HG03060 (cell line): ENCODE measurements at regions not wholly inside any gene's neighbourhood (a gene's known extent, or its start where the extent isn't known, plus 50 kb on each side); places are given as distances from the start of the nearest gene placed in this dataset.

ENCODE experiments used
- ATAC-seq: cut with Tn5 transposase; IDR thresholded peaks from one replicate; pipeline ENCODE4 v1.9.1; 2021; ENCODE audit warnings: low read depth, moderate number of reproducible peaks; ENCODE audit not compliant: unreplicated experiment

DNA sequence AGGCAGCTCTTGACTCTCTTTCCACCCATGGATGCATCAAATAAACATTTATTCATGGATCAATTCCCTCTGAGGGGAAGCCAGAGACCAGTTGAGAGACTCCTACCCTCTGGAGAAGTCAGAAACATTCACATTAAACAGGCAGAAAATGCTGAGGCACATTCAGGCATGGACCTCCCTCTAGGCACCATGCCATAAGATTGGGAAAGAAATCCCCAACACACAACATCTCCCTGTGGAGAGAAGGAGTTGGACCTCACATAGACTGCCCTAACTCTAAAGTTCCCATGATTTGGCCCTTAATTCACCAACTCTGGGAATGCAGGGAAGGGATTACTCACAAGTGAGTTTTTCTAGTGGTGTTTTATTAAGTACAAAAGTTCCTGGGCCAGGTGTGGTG lies 415.3 kb upstream of the C1orf87 start:
- no peak for ATAC-seq

- no peak for ATAC-seq
These were observed 414.2 kb upstream of the C1orf87 start for GRCh38 chr1:60487565-60488345.

DNA sequence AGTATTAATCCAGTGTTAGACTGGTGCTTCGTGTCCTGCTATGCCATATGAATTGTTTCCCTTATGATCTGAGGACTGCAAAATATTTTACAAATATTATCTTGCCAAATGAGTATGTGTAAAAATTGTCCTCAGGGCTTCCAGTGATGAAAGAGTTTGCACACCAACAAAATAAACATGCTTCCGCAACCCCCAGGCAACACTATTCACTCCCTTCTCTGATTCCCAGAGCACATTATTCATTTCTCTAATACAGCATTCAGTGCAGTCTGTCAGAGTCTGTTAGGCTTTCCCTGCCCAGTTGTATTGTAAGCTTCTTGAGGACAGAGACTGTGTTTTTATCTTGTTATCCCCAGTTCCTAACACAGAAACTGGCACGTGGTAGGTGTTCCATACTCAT lies 409.9 kb upstream of the C1orf87 start:
- no peak for ATAC-seq

- no peak for ATAC-seq
These were observed 396.7 kb upstream of the C1orf87 start for GRCh38 chr1:60470246-60470645.

- no peak for ATAC-seq
These were observed 390.2 kb upstream of the C1orf87 start for GRCh38 chr1:60463786-60464185.

- no peak for ATAC-seq
These were observed 389.6 kb upstream of the C1orf87 start for GRCh38 chr1:60463146-60463545.

DNA sequence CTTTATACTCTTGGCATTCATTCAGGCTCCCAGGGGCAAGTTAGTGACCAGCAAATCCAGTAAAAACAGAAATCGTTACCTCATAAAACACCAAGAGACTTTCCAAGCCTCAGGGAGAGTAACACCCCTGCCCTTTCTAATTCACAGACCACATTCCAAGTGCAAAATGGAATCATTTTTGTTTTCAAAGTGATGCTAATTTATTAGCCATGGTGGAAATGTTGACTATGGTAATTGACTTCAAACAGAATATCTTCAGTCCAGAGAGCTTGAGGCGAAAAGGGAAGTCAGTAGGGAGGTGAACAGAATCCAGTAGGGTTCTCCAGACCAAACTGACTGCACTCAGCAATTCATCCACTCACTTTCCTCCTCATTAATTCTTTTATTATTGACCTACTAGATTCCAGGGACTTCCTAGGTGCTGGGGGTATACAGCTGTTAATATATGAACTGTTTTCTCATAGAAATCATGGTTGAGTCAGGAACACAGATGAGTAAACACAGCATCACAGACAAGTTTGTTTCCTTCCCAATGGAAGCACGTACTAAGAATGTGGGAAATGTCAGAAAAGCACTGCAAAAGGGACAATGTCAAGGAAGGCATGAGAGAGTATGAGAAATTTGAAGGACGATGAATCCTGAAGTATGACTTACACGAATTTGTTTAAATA lies 388.5 kb upstream of the C1orf87 start:
- no peak for ATAC-seq

GRCh38 chr1:60458111-60458510 lies 384.5 kb upstream of the C1orf87 start:
- ATAC-seq: no peak

- no peak for ATAC-seq
These were observed 376.3 kb upstream of the C1orf87 start for GRCh38 chr1:60449876-60450275.

- ATAC-seq: no peak
These were observed 375.3 kb upstream of the C1orf87 start for GRCh38 chr1:60448850-60449249.

DNA sequence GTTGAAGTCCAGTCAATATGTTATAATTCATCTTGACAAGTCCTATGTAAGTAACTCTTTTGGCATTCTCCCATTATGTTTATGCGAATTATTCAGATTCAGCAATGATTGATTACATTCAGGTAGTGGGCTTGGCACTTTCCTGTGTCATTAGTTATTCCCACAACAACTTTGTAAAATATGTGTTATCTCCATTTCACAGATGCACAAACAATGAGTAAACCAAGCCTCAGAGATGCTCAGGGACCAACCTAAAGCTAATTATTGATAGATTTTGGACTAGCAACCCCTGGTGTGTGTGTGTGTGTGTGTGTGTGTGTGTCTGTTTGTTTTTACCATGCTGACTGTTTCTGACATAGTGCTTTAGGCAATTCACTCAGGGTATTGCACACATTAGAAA lies 371.1 kb upstream of the C1orf87 start:
- no peak for ATAC-seq

- ATAC-seq: no peak
These were observed 362.6 kb upstream of the C1orf87 start for GRCh38 chr1:60436186-60436585.

DNA sequence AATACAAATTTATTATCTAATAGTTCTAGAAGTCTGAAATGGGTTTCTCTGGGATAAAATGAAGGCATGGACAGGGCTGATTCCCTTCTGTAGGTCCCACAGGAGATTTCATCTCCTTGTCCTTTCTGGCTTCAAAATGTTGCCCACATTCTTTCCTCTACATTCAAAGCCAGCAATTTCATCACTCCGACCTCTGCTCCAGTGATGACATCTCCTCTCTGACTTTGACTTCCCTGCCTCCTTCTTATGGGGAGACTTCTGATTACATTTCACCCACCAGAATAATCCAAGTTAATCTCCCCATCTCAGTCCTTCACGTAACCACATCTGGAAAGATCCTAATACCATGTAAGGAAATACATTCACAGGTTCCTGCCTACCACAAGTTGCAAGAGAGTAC lies 358.0 kb upstream of the C1orf87 start:
- no peak for ATAC-seq

GRCh38 chr1:60430375-60430774 lies 356.8 kb upstream of the C1orf87 start:
- no peak for ATAC-seq

DNA sequence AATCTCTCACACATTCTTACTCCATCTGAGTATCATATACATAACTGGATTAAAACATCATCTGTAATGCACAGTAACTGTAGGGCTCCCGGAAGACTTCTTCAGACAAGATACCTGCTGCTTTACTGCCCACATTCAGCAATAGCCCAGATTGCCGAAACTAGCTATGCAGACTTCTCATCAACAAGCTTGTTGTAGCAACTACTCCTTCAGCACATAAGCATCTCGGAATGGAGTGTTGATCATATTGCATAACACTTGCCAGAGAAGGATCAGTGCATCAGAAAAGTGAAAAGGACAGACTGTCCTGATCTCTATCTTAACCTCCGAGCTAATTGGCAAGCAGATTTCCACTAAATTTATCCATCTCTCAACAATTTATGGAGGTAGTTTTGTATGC lies 354.6 kb upstream of the C1orf87 start:
- ATAC-seq: no peak

DNA sequence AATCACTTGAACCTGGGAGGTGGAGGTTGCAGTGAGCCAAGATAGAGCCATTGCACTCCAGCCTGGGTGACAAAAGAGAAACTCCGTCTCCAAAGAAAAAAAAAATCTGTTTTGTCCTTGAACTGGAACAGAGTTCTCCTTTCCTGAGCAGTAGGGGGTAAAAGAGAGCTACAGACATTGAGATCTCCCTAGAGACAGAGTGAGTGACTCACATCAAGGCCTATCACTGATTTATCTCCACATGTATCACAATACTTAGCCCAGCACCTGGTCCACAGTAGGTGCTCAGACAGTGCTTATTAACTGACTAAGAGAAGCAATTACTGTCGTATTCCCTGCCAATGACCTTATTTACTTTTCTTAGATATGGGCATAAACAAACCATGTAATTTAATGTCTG lies 354.1 kb upstream of the C1orf87 start:
- no peak for ATAC-seq

- no peak for ATAC-seq
These were observed 353.6 kb upstream of the C1orf87 start for GRCh38 chr1:60427194-60427593.

- ATAC-seq: no peak
These were observed 352.0 kb upstream of the C1orf87 start for GRCh38 chr1:60425528-60425927.

DNA sequence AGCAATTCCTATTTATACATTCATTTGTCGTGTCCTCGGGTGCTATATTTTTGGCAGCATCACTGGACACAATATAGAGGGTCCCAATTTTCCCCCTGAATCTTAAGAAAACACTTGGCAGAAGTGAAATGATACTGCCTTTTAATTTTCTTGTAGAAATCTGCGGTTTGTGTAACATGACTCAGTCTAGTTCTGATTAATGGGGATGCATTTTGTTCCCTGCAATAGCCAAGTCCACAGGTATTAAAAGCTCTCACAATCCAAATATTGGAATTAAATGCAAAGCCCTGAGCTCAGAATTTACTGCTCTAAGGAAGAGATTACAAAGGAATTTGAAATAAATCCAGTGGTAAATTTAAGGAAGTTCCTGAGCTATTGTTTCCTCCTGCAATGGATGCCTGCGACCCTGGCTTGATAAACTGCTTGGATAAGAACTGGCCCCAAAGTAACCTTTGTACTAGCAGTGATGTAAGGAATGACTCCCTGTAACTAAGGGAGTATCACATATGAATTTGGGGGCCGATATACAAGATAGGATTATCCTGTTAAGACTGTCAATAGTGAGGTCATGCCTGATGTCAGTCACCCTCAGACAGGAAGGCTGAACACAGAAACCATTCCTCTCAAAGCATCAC lies 349.7 kb upstream of the C1orf87 start:
- ATAC-seq: no peak

- no peak for ATAC-seq
These were observed 348.4 kb upstream of the C1orf87 start for GRCh38 chr1:60421965-60422364.

- no peak for ATAC-seq
These were observed 345.5 kb upstream of the C1orf87 start for GRCh38 chr1:60419023-60419422.

- ATAC-seq: no peak
These were observed 342.1 kb upstream of the C1orf87 start for GRCh38 chr1:60415696-60416095.
